DMS79 treated with DMSO at 0.1 percent for 48 hours (cell line): ENCODE measurements at regions not wholly inside any gene's neighbourhood (a gene's known extent, or its start where the extent isn't known, plus 50 kb on each side); places are given as distances from the start of the nearest gene placed in this dataset.

Source experiments
- DNase-seq: peaks from one replicate; lab custom pipeline; 2025; lab: John Stamatoyannopoulos, UW

- no peak for DNase-seq
Measured at GRCh38 chr2:63658176-63658968, 69.6 kb downstream of the MDH1 start.

GRCh38 chr2:63660060-63660459, 71.3 kb downstream of the MDH1 start:
- DNase-seq = no peak

GRCh38 chr2:63661076-63661475, 72.3 kb downstream of the MDH1 start:
- no peak for DNase-seq

GRCh38 chr2:63662028-63662804, 73.5 kb downstream of the MDH1 start:
- DNase-seq = no peak

- no peak for DNase-seq
Measured at GRCh38 chr2:63663013-63663864, 74.5 kb downstream of the MDH1 start.

- DNase-seq = no peak
Measured at GRCh38 chr2:63665091-63665490, 76.3 kb downstream of the MDH1 start.

- DNase-seq = no peak
Measured at GRCh38 chr2:63665846-63666475, 77.2 kb downstream of the MDH1 start.

- DNase-seq = no peak
Measured at GRCh38 chr2:63667132-63667700, 78.5 kb downstream of the MDH1 start.

- DNase-seq = no peak
Measured at GRCh38 chr2:63668000-63668399, 79.2 kb downstream of the MDH1 start.

- DNase-seq = no peak
Measured at GRCh38 chr2:63668466-63668865, 79.7 kb downstream of the MDH1 start.

GRCh38 chr2:63669596-63669995, 80.8 kb downstream of the MDH1 start:
- DNase-seq = no peak

- no peak for DNase-seq
Measured at GRCh38 chr2:63673865-63674533, 85.2 kb downstream of the MDH1 start.

GRCh38 chr2:63675026-63675425, 86.3 kb downstream of the MDH1 start:
- no peak for DNase-seq

GRCh38 chr2:63676135-63676534, 87.4 kb downstream of the MDH1 start:
- no peak for DNase-seq

GRCh38 chr2:63678085-63678484, 89.3 kb downstream of the MDH1 start:
- no peak for DNase-seq

GRCh38 chr2:63678551-63678950, 89.8 kb downstream of the MDH1 start:
- DNase-seq = no peak

GRCh38 chr2:63679252-63679855, 90.6 kb downstream of the MDH1 start:
- no peak for DNase-seq

GRCh38 chr2:63680455-63680854, 91.7 kb downstream of the MDH1 start:
- no peak for DNase-seq

GRCh38 chr2:63681896-63682295, 93.1 kb downstream of the MDH1 start:
- DNase-seq = no peak

- peak; percentile 48 for DNase-seq
Measured at GRCh38 chr2:63692002-63692606, 103.3 kb downstream of the MDH1 start.
